GM12878 (cell line): ENCODE measurements at regions not wholly inside any gene's neighbourhood (a gene's known extent, or its start where the extent isn't known, plus 50 kb on each side); places are given as distances from the start of the nearest gene placed in this dataset.

Source experiments
- ATAC-seq: fragments of 200-7000 bp; cut with Tn5 transposase; 3 replicates; pipeline ENCODE4 v1.9.1; 2020; ENCODE audit warnings: mild to moderate bottlenecking, moderate library complexity
- BruUV-seq: library from RNA; stranded (reverse); fragments of 400-500 nt; replicated peaks from 2 replicates; lab custom pipeline; 2021; lab: Mats Ljungman, UMichigan
- CTCF ChIA-PET: fragments of 300-600 bp; sonication (Branson Sonifier 250); formaldehyde crosslinking; extraction: SDS; loops from one replicate; lab custom pipeline; 2021; ENCODE audit warnings: inconsistent platforms; lab: Yijun Ruan, JAX
- POLR2A ChIA-PET: fragments of 350-600 bp; formaldehyde crosslinking; extraction: SDS; loops from one replicate; lab custom pipeline; 2021; ENCODE audit warnings: inconsistent platforms; lab: Charles Lee
- RAD21 ChIA-PET: fragments of 300-600 bp; sonication (Branson Sonifier 250); formaldehyde crosslinking; loops from one replicate; lab custom pipeline; 2023; ENCODE audit warnings: antibody characterized with exemption; ENCODE audit not compliant: unreplicated experiment; lab: Charles Lee
- SMC1A ChIA-PET: fragments of 300-600 bp; sonication (Branson Sonifier 250); formaldehyde crosslinking; loops from one replicate; lab custom pipeline; 2023; ENCODE audit not compliant: unreplicated experiment, uncharacterized antibody; lab: Charles Lee
- DNase-seq: peaks from one replicate; pipeline ENCODE4 v3.0.0-alpha.2; 2011; ENCODE audit warnings: low read depth, low spot score
- FAIRE-seq: peaks from 3 replicates; lab custom pipeline; 2011; peaks lifted over from hg19 to GRCh38; lab: Jason Lieb, UNC
- H2AFZ ChIP-seq: 2 replicates; pipeline ENCODE4 v1.6.0; 2011; ENCODE audit warnings: low read depth, low read length, control low read depth; ENCODE audit not compliant: control insufficient read depth
- H3K27ac ChIP-seq: 2 replicates; pipeline ENCODE4 v1.5.1; 2011; ENCODE audit warnings: control low read depth; ENCODE audit not compliant: control insufficient read depth, insufficient read depth
- H3K27me3 ChIP-seq, 2 experiments: replicated peaks in 1 of 2; 2 replicates each; pipeline versions ENCODE4 v1.6.0 to v1.6.1; 2011; ENCODE audit warnings: low read length in 1 of 2; ENCODE audit not compliant: control insufficient read depth in 2 of 2, insufficient read depth in 2 of 2
- H3K36me3 ChIP-seq, 2 experiments: 2 replicates each; pipeline ENCODE4 v1.5.1; 2011; ENCODE audit warnings: low read length in 1 of 2; ENCODE audit not compliant: control insufficient read depth in 2 of 2, insufficient read depth in 2 of 2
- H3K4me1 ChIP-seq: 2 replicates; pipeline ENCODE4 v1.6.1; 2011; ENCODE audit warnings: mild to moderate bottlenecking, low read length, moderate library complexity, mixed read lengths; ENCODE audit not compliant: control insufficient read depth, insufficient read depth
- H3K4me2 ChIP-seq: 2 replicates; pipeline ENCODE4 v1.6.0; 2011; ENCODE audit warnings: control low read depth; ENCODE audit not compliant: control insufficient read depth, insufficient read depth
- H3K4me3 ChIP-seq: fragments of 200-600 bp; sonication (generic); 2 replicates; pipeline ENCODE4 v1.5.1; 2016
- H3K79me2 ChIP-seq: 2 replicates; pipeline ENCODE4 v1.6.0; 2011; ENCODE audit warnings: low read length; ENCODE audit not compliant: control insufficient read depth, insufficient read depth
- H3K9ac ChIP-seq: 2 replicates; pipeline ENCODE4 v1.8.0; 2011; ENCODE audit warnings: low read length, control low read depth, mixed read lengths; ENCODE audit not compliant: control insufficient read depth, insufficient read depth
- H3K9me3 ChIP-seq: replicated peaks from 3 replicates; pipeline ENCODE4 v1.5.1; 2011; ENCODE audit warnings: mild to moderate bottlenecking, low read length; ENCODE audit not compliant: control insufficient read depth, insufficient read depth
- H4K20me1 ChIP-seq: 2 replicates; pipeline ENCODE4 v1.6.0; 2011; ENCODE audit not compliant: control insufficient read depth, insufficient read depth
- BHLHE40 ChIP-seq, 2 experiments: fragments of 450-650 bp in 1 of 2; IDR thresholded peaks; 2 replicates each; pipeline ENCODE4 v1.6.1; 2011 to 2017; ENCODE audit warnings: low read depth in 2 of 2, borderline replicate concordance in 1 of 2, improper control_type of control experiment in 1 of 2, low read length in 1 of 2, mild to moderate bottlenecking in 1 of 2
- BRCA1 ChIP-seq: IDR thresholded peaks from 2 replicates; pipeline ENCODE4 v1.6.1; 2011; ENCODE audit warnings: low read depth, low read length, improper control_type of control experiment
- EP300 ChIP-seq, 2 experiments: fragments of 150-350 bp in 1 of 2; IDR thresholded peaks; 2 replicates each; pipeline ENCODE4 v1.6.1; 2011 to 2012; ENCODE audit warnings: low read depth in 2 of 2, low read length in 2 of 2, borderline replicate concordance in 1 of 2, improper control_type of control experiment in 1 of 2, inconsistent platforms in 1 of 2; ENCODE audit not compliant: control insufficient read depth in 1 of 2
- HCFC1 ChIP-seq: fragments of 150-350 bp; IDR thresholded peaks from 2 replicates; pipeline ENCODE4 v1.6.1; 2014; ENCODE audit warnings: low read length
- HDAC6 ChIP-seq: fragments of 200-600 bp; sonication (generic); IDR thresholded peaks from one replicate; pipeline ENCODE4 v1.8.0; 2017; ENCODE audit warnings: antibody characterized with exemption; ENCODE audit not compliant: unreplicated experiment
- HSF1 ChIP-seq: fragments of 150-350 bp; IDR thresholded peaks from 2 replicates; pipeline ENCODE4 v1.6.1; 2014; ENCODE audit warnings: mild to moderate bottlenecking, low read depth, low read length
- IRF3 ChIP-seq: fragments of 450-650 bp; IDR thresholded peaks from 2 replicates; pipeline ENCODE4 v1.6.1; 2014; ENCODE audit warnings: mild to moderate bottlenecking
- KAT2A ChIP-seq: conservative IDR thresholded peaks from 2 replicates; pipeline ENCODE4 v1.6.1; 2011; ENCODE audit warnings: low read depth, low read length; ENCODE audit not compliant: control insufficient read depth
- NFXL1 ChIP-seq: fragments of 450-650 bp; IDR thresholded peaks from 2 replicates; pipeline ENCODE4 v1.6.1; 2017; ENCODE audit warnings: antibody characterized with exemption, mild to moderate bottlenecking, borderline replicate concordance
- PBX3 ChIP-seq: IDR thresholded peaks from 2 replicates; pipeline ENCODE4 v1.6.1; 2011; ENCODE audit warnings: mild to moderate bottlenecking, low read depth, low read length, moderate library complexity; ENCODE audit not compliant: insufficient replicate concordance
- RB1 ChIP-seq: fragments of 450-650 bp; formaldehyde crosslinking; IDR thresholded peaks from 2 replicates; pipeline ENCODE4 v1.6.1; 2017; ENCODE audit warnings: mild to moderate bottlenecking, borderline replicate concordance
- RELA ChIP-seq: fragments of 450-650 bp; IDR thresholded peaks from 2 replicates; pipeline ENCODE4 v1.8.0; 2014; ENCODE audit warnings: borderline replicate concordance; ENCODE audit not compliant: partially characterized antibody
- RUNX3 ChIP-seq: IDR thresholded peaks from 2 replicates; pipeline ENCODE4 v1.6.1; 2012; ENCODE audit warnings: low read length, inconsistent platforms
- SMAD5 ChIP-seq: IDR thresholded peaks from 2 replicates; pipeline ENCODE4 v1.6.1; 2016; ENCODE audit warnings: antibody characterized with exemption, low read depth
- SMARCA5 ChIP-seq: fragments of 450-650 bp; IDR thresholded peaks from 2 replicates; pipeline ENCODE4 v1.6.1; 2017; ENCODE audit warnings: mild to moderate bottlenecking
- USF1 ChIP-seq: IDR thresholded peaks from 2 replicates; pipeline ENCODE4 v1.6.1; 2011; ENCODE audit warnings: borderline replicate concordance, low read depth, mild to moderate bottlenecking, moderate library complexity, mixed read lengths, low read length; ENCODE audit not compliant: insufficient read depth; ENCODE audit errors: extremely low read length
- ZNF217 ChIP-seq: fragments of 450-650 bp; IDR thresholded peaks from 2 replicates; pipeline ENCODE4 v1.6.1; 2017; ENCODE audit warnings: antibody characterized with exemption, mild to moderate bottlenecking
- ZNF274 ChIP-seq: IDR thresholded peaks from one replicate; pipeline ENCODE4 v1.8.0; 2011; ENCODE audit not compliant: insufficient read length, insufficient read depth
- ZNF622 ChIP-seq: fragments of 450-650 bp; IDR thresholded peaks from 2 replicates; pipeline ENCODE4 v1.6.1; 2017; ENCODE audit warnings: mild to moderate bottlenecking, inconsistent platforms
- WGBS: methylation state at CpG from one replicate; pipeline ENCODE4 v1.1.6; 2016; ENCODE audit warnings: low lambda C conversion rate; ENCODE audit not compliant: insufficient replicate concordance, insufficient coverage; ENCODE audit errors: missing lambda C conversion rate; 5-methylcytosine and 5-hydroxymethylcytosine counted together
- in situ Hi-C: fragments of 300-500 bp; cut with MboI; formaldehyde crosslinking; loops from 9 replicates; pipeline ENCODE4 v1.14.3; 2018; ENCODE audit warnings: mixed read lengths
- intact Hi-C: fragments of 100-400 bp; cut with micrococcal nuclease; formaldehyde crosslinking; loops from one replicate; pipeline ENCODE4 v1.14.2; 2022; ENCODE audit not compliant: unreplicated experiment

GRCh38 chr5:105680858-105681475 lies 1989.8 kb downstream of the EFNA5 start:
- no TSS peak for BruUV-seq
- intact Hi-C loops, result no loop called here
- POLR2A ChIA-PET, result no interaction called here
- Histone ChIP-seq H4K20me1 (no peaks in the 10 kb centered on the region), H3K4me1 (no peaks in the 10 kb centered on the region), H3K36me3 (no peaks in the 10 kb centered on the region), H3K9ac (no peak overlapping the region), H3K27ac (no peak overlapping the region), H3K9me3 (no peaks in the 10 kb centered on the region), H3K4me2 (no peak overlapping the region), H3K79me2 (no peaks in the 10 kb centered on the region), H3K27me3 (no peaks in the 10 kb centered on the region), H2AFZ (no peak overlapping the region), H3K4me3 (no peak overlapping the region)
- TF ChIP-seq BRCA1, result no peak
- TF ChIP-seq EP300 (IDR thresholded peaks at IDR 0.05; ENCODE audit: borderline replicate concordance in 1 of 2, control insufficient read depth in 1 of 2, low read depth in 2 of 2, low read length in 2 of 2), result no peak
- TF ChIP-seq RB1, result no peak
- no peak for TF ChIP-seq HDAC6
- no peak for TF ChIP-seq NFXL1
- TF ChIP-seq BHLHE40 (IDR thresholded peaks at IDR 0.05; ENCODE audit: borderline replicate concordance in 1 of 2, low read depth in 2 of 2, low read length in 1 of 2), result no peak
- no peak for TF ChIP-seq IRF3
- no peak for TF ChIP-seq ZNF274
- no peak for TF ChIP-seq ZNF622
- no peak for TF ChIP-seq HSF1
- no peak for TF ChIP-seq PBX3
- TF ChIP-seq RELA, result no peak
- no peak for TF ChIP-seq RUNX3
- TF ChIP-seq ZNF217, result no peak
- no peak for TF ChIP-seq SMARCA5
- no peak for TF ChIP-seq KAT2A
- TF ChIP-seq USF1, result no peak
- TF ChIP-seq SMAD5, result no peak
- no peak for TF ChIP-seq HCFC1
- SMC1A ChIA-PET, result interaction anchor here (0.6 to 1.6 kb wide), 2 partner anchors 10 to 12 kb away, joined by 3 to 5 read pairs; no protein-coding TSS in a partner anchor
- CTCF ChIA-PET, result no interaction called here
- in situ Hi-C loops, result no loop called here
- ATAC-seq, result no peak
- RAD21 ChIA-PET, result no interaction called here
- FAIRE-seq, result no peak
- no peak for DNase-seq
- 1% methylated on average over 7 of the region's 7 CpGs for WGBS
